ENCODE measurements at regions not wholly inside any gene's neighbourhood (a gene's known extent, or its start where the extent isn't known, plus 50 kb on each side); places are given as distances from the start of the nearest gene placed in this dataset.

- TF ChIP-seq POLR2A (IDR thresholded peaks at IDR 0.05): no peak
- no peak for TF ChIP-seq CTCF (IDR thresholded peaks at IDR 0.05)
Measured at GRCh38 chr5:42235241-42235640, 188.0 kb upstream of the GHR start.

Data from uterus (tissue), 2 donors.